HG03521 (cell line): ENCODE measurements at regions not wholly inside any gene's neighbourhood (a gene's known extent, or its start where the extent isn't known, plus 50 kb on each side); places are given as distances from the start of the nearest gene placed in this dataset.

ENCODE experiments used
- ATAC-seq: cut with Tn5 transposase; IDR thresholded peaks from one replicate; pipeline ENCODE4 v1.9.1; 2021; ENCODE audit warnings: mild to moderate bottlenecking, moderate library complexity; ENCODE audit not compliant: unreplicated experiment

- no peak for ATAC-seq
Observed at GRCh38 chr9:115643948-115644727, 509.5 kb upstream of the PAPPA start.

- no peak for ATAC-seq
Observed at GRCh38 chr9:115649991-115650472, 503.6 kb upstream of the PAPPA start.

- ATAC-seq: no peak
Observed at GRCh38 chr9:115650768-115651167, 502.8 kb upstream of the PAPPA start.

- no peak for ATAC-seq
Observed at GRCh38 chr9:115651461-115651860, 502.1 kb upstream of the PAPPA start.

GRCh38 chr9:115653171-115653606 lies 500.4 kb upstream of the PAPPA start:
- ATAC-seq: no peak

- no peak for ATAC-seq
Observed at GRCh38 chr9:115657695-115658094, 495.9 kb upstream of the PAPPA start.

- no peak for ATAC-seq
Observed at GRCh38 chr9:115665519-115665918, 488.1 kb upstream of the PAPPA start.

- ATAC-seq: no peak
Observed at GRCh38 chr9:115668521-115668920, 485.1 kb upstream of the PAPPA start.

GRCh38 chr9:115671236-115671962 lies 482.2 kb upstream of the PAPPA start:
- ATAC-seq: no peak

- no peak for ATAC-seq
Observed at GRCh38 chr9:115671963-115672305, 481.7 kb upstream of the PAPPA start.

- no peak for ATAC-seq
Observed at GRCh38 chr9:115672477-115673316, 480.9 kb upstream of the PAPPA start.

GRCh38 chr9:115673599-115673998 lies 480.0 kb upstream of the PAPPA start:
- no peak for ATAC-seq

- no peak for ATAC-seq
Observed at GRCh38 chr9:115674091-115674490, 479.5 kb upstream of the PAPPA start.

GRCh38 chr9:115675834-115676233 lies 477.8 kb upstream of the PAPPA start:
- ATAC-seq: no peak

GRCh38 chr9:115680231-115680630 lies 473.4 kb upstream of the PAPPA start:
- no peak for ATAC-seq

- ATAC-seq: no peak
Observed at GRCh38 chr9:115681585-115681984, 472.0 kb upstream of the PAPPA start.

GRCh38 chr9:115686069-115686468 lies 467.5 kb upstream of the PAPPA start:
- no peak for ATAC-seq

GRCh38 chr9:115687356-115687755 lies 466.2 kb upstream of the PAPPA start:
- ATAC-seq: no peak

GRCh38 chr9:115689331-115689730 lies 464.3 kb upstream of the PAPPA start:
- no peak for ATAC-seq

GRCh38 chr9:115690786-115691496 lies 462.6 kb upstream of the PAPPA start:
- no peak for ATAC-seq

- ATAC-seq: no peak
Observed at GRCh38 chr9:115691693-115692092, 461.9 kb upstream of the PAPPA start.
